IMR-90 (cell line): ENCODE measurements at regions not wholly inside any gene's neighbourhood (a gene's known extent, or its start where the extent isn't known, plus 50 kb on each side); places are given as distances from the start of the nearest gene placed in this dataset.

Experiments
- ATAC-seq: fragments of 200-7000 bp; cut with Tn5 transposase; 2 replicates; pipeline ENCODE4 v1.9.1; 2020; ENCODE audit warnings: low read depth, mild to moderate bottlenecking, moderate library complexity
- BruUV-seq: library from RNA; stranded (reverse); fragments of 400-500 nt; replicated peaks from 2 replicates; lab custom pipeline; 2021; lab: Mats Ljungman, UMichigan
- CTCF ChIA-PET: fragments of 300-600 bp; formaldehyde crosslinking; extraction: SDS; loops from one replicate; lab custom pipeline; 2021; ENCODE audit warnings: antibody characterized with exemption; lab: Yijun Ruan, JAX
- POLR2A ChIA-PET: fragments of 300-600 bp; sonication (Branson Sonifier 250); formaldehyde crosslinking; loops from one replicate; lab custom pipeline; 2022; ENCODE audit warnings: antibody characterized with exemption; ENCODE audit not compliant: unreplicated experiment; lab: Charles Lee
- DNase-seq: peaks from one replicate; pipeline ENCODE4 v3.0.0; 2013
- H2AFZ ChIP-seq: replicated peaks from 2 replicates; pipeline ENCODE3; 2013; ENCODE audit warnings: low read length, mild to moderate bottlenecking; ENCODE audit not compliant: poor library complexity
- H2AK5ac ChIP-seq: 2 replicates; pipeline ENCODE4 v1.6.1; 2013; ENCODE audit warnings: low read depth, low read length, inconsistent platforms
- H2AK9ac ChIP-seq: replicated peaks from 2 replicates; pipeline ENCODE3; 2013; ENCODE audit warnings: mild to moderate bottlenecking, low read depth, low read length, moderate library complexity; ENCODE audit not compliant: poor library complexity
- H2BK120ac ChIP-seq: 2 replicates; pipeline ENCODE4 v1.6.1; 2013; ENCODE audit warnings: low read depth, low read length, inconsistent platforms
- H2BK15ac ChIP-seq: 3 replicates; pipeline ENCODE4 v1.6.1; 2013; ENCODE audit warnings: low read depth, low read length, inconsistent platforms
- H2BK20ac ChIP-seq: 2 replicates; pipeline ENCODE4 v1.6.1; 2013; ENCODE audit warnings: low read depth, mild to moderate bottlenecking, inconsistent platforms, low read length, moderate library complexity
- H2BK5ac ChIP-seq: 2 replicates; pipeline ENCODE4 v1.6.1; 2013; ENCODE audit warnings: mild to moderate bottlenecking, low read depth, low read length, inconsistent platforms; ENCODE audit not compliant: poor library complexity, severe bottlenecking
- H3K14ac ChIP-seq: replicated peaks from 2 replicates; pipeline ENCODE4 v1.6.1; 2013; ENCODE audit warnings: low read depth, low read length, inconsistent platforms
- H3K18ac ChIP-seq: 2 replicates; pipeline ENCODE4 v1.6.1; 2013; ENCODE audit warnings: low read depth, low read length, control low read depth
- H3K23ac ChIP-seq: 2 replicates; pipeline ENCODE4 v1.6.1; 2013; ENCODE audit warnings: low read depth, low read length, inconsistent platforms
- H3K27ac ChIP-seq: 2 replicates; pipeline ENCODE4 v1.5.1; 2013; ENCODE audit warnings: mild to moderate bottlenecking, control low read depth, low read length; ENCODE audit not compliant: insufficient read depth
- H3K27me3 ChIP-seq: 2 replicates; pipeline ENCODE4 v1.6.1; 2013; ENCODE audit warnings: low read length; ENCODE audit not compliant: control insufficient read depth, insufficient read depth
- H3K36me3 ChIP-seq: 2 replicates; pipeline ENCODE4 v1.6.1; 2013; ENCODE audit warnings: low read length, mixed read lengths; ENCODE audit not compliant: control insufficient read depth, insufficient read depth
- H3K4ac ChIP-seq: 2 replicates; pipeline ENCODE4 v1.6.1; 2013; ENCODE audit warnings: low read depth, low read length, inconsistent platforms
- H3K4me1 ChIP-seq: 2 replicates; pipeline ENCODE4 v1.6.1; 2013; ENCODE audit warnings: low read length, mixed read lengths; ENCODE audit not compliant: control insufficient read depth, insufficient read depth
- H3K4me2 ChIP-seq: 2 replicates; pipeline ENCODE4 v1.6.1; 2013; ENCODE audit warnings: low read depth, mild to moderate bottlenecking, control low read depth, low read length, moderate library complexity
- H3K4me3 ChIP-seq: 2 replicates; pipeline ENCODE4 v1.5.1; 2013; ENCODE audit warnings: low read depth, mild to moderate bottlenecking, control low read depth, low read length, moderate library complexity; ENCODE audit not compliant: insufficient read depth
- H3K56ac ChIP-seq: 2 replicates; pipeline ENCODE4 v1.6.1; 2013; ENCODE audit warnings: low read length, inconsistent platforms; ENCODE audit not compliant: insufficient read depth; ENCODE audit errors: extremely low read depth
- H3K79me1 ChIP-seq, 2 experiments: 2 replicates each; pipeline ENCODE4 v1.6.1; 2013; ENCODE audit warnings: low read length in 2 of 2, inconsistent platforms in 1 of 2, low read depth in 1 of 2
- H3K9ac ChIP-seq: 2 replicates; pipeline ENCODE4 v1.6.1; 2013; ENCODE audit warnings: low read depth, low read length, control low read depth
- H3K9me1 ChIP-seq: 2 replicates; pipeline ENCODE4 v1.6.1; 2013; ENCODE audit warnings: low read length, inconsistent platforms; ENCODE audit not compliant: insufficient read depth
- H3K9me3 ChIP-seq: 2 replicates; pipeline ENCODE4 v1.6.1; 2013; ENCODE audit warnings: low read length; ENCODE audit not compliant: control insufficient read depth, insufficient read depth
- H4K20me1 ChIP-seq: 2 replicates; pipeline ENCODE4 v1.6.1; 2013; ENCODE audit warnings: low read length, inconsistent platforms; ENCODE audit not compliant: insufficient read depth
- H4K5ac ChIP-seq: 2 replicates; pipeline ENCODE4 v1.6.1; 2013; ENCODE audit warnings: mild to moderate bottlenecking, low read depth, low read length, control low read depth
- H4K8ac ChIP-seq, 2 experiments: 2 replicates each; pipeline ENCODE4 v1.6.1; 2013; ENCODE audit warnings: low read depth in 2 of 2, low read length in 2 of 2, control low read depth in 1 of 2, inconsistent platforms in 1 of 2
- H4K91ac ChIP-seq: 2 replicates; pipeline ENCODE4 v1.6.1; 2013; ENCODE audit warnings: low read depth, low read length, inconsistent platforms; ENCODE audit not compliant: insufficient read depth
- CHD1 ChIP-seq: IDR thresholded peaks from 2 replicates; pipeline ENCODE4 v1.6.1; 2012; ENCODE audit warnings: low read depth, low read length, improper control_type of control experiment
- FOS ChIP-seq: fragments of 150-350 bp; IDR thresholded peaks from 2 replicates; pipeline ENCODE4 v1.6.1; 2016; ENCODE audit warnings: low read depth, low read length
- WGBS, 2 experiments: methylation state at CpG; one replicate each; pipeline versions ENCODE4 v1.1.5 to v1.1.7; 2013; ENCODE audit warnings: missing lambda C conversion rate in 2 of 2; ENCODE audit not compliant: insufficient read length in 1 of 2; ENCODE audit errors: extremely low coverage in 2 of 2; 5-methylcytosine and 5-hydroxymethylcytosine counted together
- dilution Hi-C: fragments of 300-500 bp; cut with HindIII; formaldehyde crosslinking; loops from one replicate; pipeline ENCODE4 v1.14.3; 2018; ENCODE audit warnings: low sequenced_read_pairs; ENCODE audit not compliant: unreplicated experiment
- in situ Hi-C: fragments of 300-500 bp; cut with MboI; formaldehyde crosslinking; loops from 3 replicates; pipeline ENCODE4 v1.14.3; 2019; ENCODE audit warnings: low sequenced_read_pairs, inconsistent platforms, mixed read lengths
- intact Hi-C: fragments of 100-400 bp; cut with micrococcal nuclease; formaldehyde crosslinking; loops from 2 replicates; pipeline ENCODE4 v1.10.0; 2022

GRCh38 chr10:64098994-64099393 lies 577.8 kb downstream of the REEP3 start:
- Histone ChIP-seq H3K9ac (no peak overlapping the region), H3K14ac (no peak overlapping the region), H3K79me1 (no peaks in the 10 kb centered on the region), H3K18ac (no peak overlapping the region), H3K4me1 (no peaks in the 10 kb centered on the region), H2AFZ (no peak overlapping the region), H3K27ac (no peak overlapping the region), H3K9me3 (no peaks in the 10 kb centered on the region), H3K56ac (no peak overlapping the region), H2BK15ac (no peak overlapping the region), H4K5ac (no peak overlapping the region), H3K27me3 (no peaks in the 10 kb centered on the region), H2AK9ac (no peak overlapping the region), H2BK5ac (no peak overlapping the region), H4K20me1 (no peaks in the 10 kb centered on the region), H4K8ac (no peak overlapping the region), H3K36me3 (no peaks in the 10 kb centered on the region), H4K91ac (no peak overlapping the region), H2BK120ac (no peak overlapping the region), H3K23ac (no peak overlapping the region), H2BK20ac (no peak overlapping the region), H3K9me1 (no peaks in the 10 kb centered on the region), H3K4ac (no peak overlapping the region), H3K4me2 (no peak overlapping the region), H2AK5ac (no peak overlapping the region), H3K4me3 (no peak overlapping the region)
- DNase-seq (no peak), ATAC-seq (no peak)
- intact Hi-C loops = no loop called here
- dilution Hi-C loops = no loop called here
- ChIA-PET POLR2A (no interaction called here), CTCF (no interaction called here)
- no TSS peak for BruUV-seq
- no peak for TF ChIP-seq FOS
- TF ChIP-seq CHD1 = no peak
- WGBS, 2 experiments = 40% methylated on average over 1 of the region's 1 CpG; no CpG with 5 or more reads in 1 of the 2 experiments
- in situ Hi-C loops = no loop called here
